Spinal cord (tissue), 9 donors: ENCODE measurements at regions not wholly inside any gene's neighbourhood (a gene's known extent, or its start where the extent isn't known, plus 50 kb on each side); places are given as distances from the start of the nearest gene placed in this dataset.
A peak's percentile ranks its signal among the peaks of the same experiment; 100 is the strongest.
"Not testable (repeated sequence)": the region's sequence is repeated elsewhere in the genome, so short reads cannot be mapped to it uniquely, and the experiment has no call there.

Experiments used
- DNase-seq, 6 donors: peaks; one replicate each; pipeline versions ENCODE4 v3.0.0 to v3.0.0-alpha.2; 2013 to 2015; ENCODE audit warnings: low spot score in 6 of 6, low read depth in 4 of 6
- H3K27ac ChIP-seq: one replicate; pipeline ENCODE4 v1.5.1; 2013; ENCODE audit warnings: low read depth, low read length, control low read depth
- H3K27me3 ChIP-seq: one replicate; pipeline ENCODE4 v1.6.1; 2013; ENCODE audit warnings: low read length; ENCODE audit not compliant: control insufficient read depth, insufficient read depth
- H3K36me3 ChIP-seq: one replicate; pipeline ENCODE4 v1.6.1; 2013; ENCODE audit warnings: low read length; ENCODE audit not compliant: control insufficient read depth, insufficient read depth
- H3K4me1 ChIP-seq: one replicate; pipeline ENCODE4 v1.6.1; 2013; ENCODE audit warnings: low read length; ENCODE audit not compliant: control insufficient read depth, insufficient read depth
- H3K4me3 ChIP-seq: one replicate; pipeline ENCODE4 v1.5.1; 2013; ENCODE audit warnings: low read depth, low read length, control low read depth
- H3K9me3 ChIP-seq: one replicate; pipeline ENCODE4 v1.6.1; 2013; ENCODE audit warnings: low read length; ENCODE audit not compliant: control insufficient read depth, insufficient read depth
- WGBS: methylation state at CpG from one replicate; pipeline ENCODE4 v1.1.5; 2013; ENCODE audit warnings: missing lambda C conversion rate; ENCODE audit not compliant: insufficient coverage; 5-methylcytosine and 5-hydroxymethylcytosine counted together
- donor health status: healthy.

GRCh38 chr14:22100764-22101120 is 427.1 kb upstream of the OR4E1 start:
- H3K4me1 ChIP-seq, H3K27me3 ChIP-seq, H3K36me3 ChIP-seq, H3K27ac ChIP-seq, H3K9me3 ChIP-seq, H3K4me3 ChIP-seq, DNase-seq: not testable (repeated sequence)
- WGBS, result 99% methylated on average over 9 of the region's 13 CpGs

DNA sequence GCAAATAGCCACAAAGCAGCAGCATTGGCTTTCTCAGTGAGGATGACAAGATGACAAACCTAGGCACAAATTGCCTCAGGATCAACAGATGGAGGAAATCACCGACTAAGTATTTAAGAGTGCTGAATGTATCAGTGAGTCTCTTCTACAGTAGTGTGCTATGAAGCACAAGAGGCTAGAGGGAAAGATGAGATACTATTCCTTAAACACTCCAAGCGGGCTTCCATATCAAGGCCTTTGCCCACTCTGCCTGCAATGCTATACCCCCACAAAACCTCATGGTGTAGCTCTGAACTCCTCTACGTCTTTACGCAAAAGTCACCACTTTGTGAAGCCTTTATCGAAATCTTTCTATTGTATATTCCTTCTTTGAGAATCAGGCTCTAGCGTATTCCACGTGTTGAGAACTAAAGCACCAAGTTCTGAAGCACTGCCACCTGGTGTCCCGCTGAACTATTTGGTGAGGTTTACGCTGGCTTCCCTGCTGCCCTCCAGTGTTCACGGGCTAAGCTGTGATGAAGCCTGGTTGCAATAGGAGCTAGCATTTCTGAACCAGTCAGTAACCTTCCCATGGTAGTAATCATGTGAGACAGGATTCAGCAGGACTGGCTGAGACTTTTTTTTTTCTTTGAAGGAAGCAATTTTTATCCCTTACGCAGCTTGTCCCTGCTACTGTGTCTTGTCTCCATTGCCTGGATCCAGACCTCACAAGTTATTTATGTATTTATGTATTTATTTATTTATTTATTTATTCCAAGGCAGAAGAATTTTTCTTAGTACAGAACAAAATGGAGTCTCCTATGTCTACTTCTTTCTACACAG is 426.5 kb upstream of the OR4E1 start:
- no peaks in the 10 kb centered on the region for H3K27me3 ChIP-seq
- 23% methylated on average over 8 of the region's 11 CpGs for WGBS
- no peaks in the 10 kb centered on the region for H3K36me3 ChIP-seq
- no peak overlapping the region for H3K27ac ChIP-seq
- H3K4me3 ChIP-seq, result no peak overlapping the region
- DNase-seq, result peak; percentile 22 to 93 (median 50)
- H3K9me3 ChIP-seq, result no peaks in the 10 kb centered on the region
- no peaks in the 10 kb centered on the region for H3K4me1 ChIP-seq

- Histone ChIP-seq H3K27ac (no peak overlapping the region), H3K27me3 (no peaks in the 10 kb centered on the region), H3K9me3 (no peaks in the 10 kb centered on the region), H3K4me1 (no peaks in the 10 kb centered on the region), H3K36me3 (no peaks in the 10 kb centered on the region), H3K4me3 (no peak overlapping the region)
- no peak for DNase-seq
These were observed 424.8 kb upstream of the OR4E1 start for GRCh38 chr14:22098435-22098834.

DNA sequence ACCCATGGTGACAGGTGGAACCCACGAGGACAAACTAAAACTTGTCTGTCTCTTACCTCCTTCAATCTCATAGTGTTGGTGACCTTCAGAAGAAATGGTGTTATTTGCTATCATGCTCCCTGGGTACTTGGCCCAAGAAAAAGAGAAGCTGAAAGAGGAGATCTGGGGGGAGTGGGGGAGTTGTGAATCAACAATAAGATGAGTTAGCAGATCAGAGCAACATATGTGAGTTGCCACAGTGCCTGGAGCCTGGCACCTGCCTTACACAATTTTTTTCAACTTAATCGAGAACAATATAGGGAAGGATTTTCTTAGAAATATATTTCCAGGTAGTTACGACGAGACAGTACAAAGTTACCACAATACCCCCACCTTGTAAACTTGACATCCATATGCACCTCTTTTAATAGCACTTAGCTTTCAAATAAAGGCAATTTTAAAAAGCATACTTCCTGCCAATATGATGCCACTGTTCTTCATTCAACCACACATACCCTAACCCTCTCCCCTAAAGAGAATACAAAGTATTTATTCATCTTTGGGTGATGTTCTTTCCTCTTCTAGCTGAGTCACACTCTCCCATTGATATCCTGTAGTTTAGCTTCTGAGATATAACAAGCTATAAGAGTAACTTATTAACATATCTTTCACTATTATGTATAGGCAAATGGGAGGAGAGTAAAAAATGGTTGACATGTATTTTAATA is 424.1 kb upstream of the OR4E1 start:
- Histone ChIP-seq H3K27me3 (no peaks in the 10 kb centered on the region), H3K36me3 (no peaks in the 10 kb centered on the region), H3K4me1 (no peaks in the 10 kb centered on the region), H3K9me3 (no peaks in the 10 kb centered on the region), H3K27ac (no peak overlapping the region), H3K4me3 (no peak overlapping the region)
- DNase-seq, result no peak
- no CpG with 5 or more reads among the region's 4 CpGs for WGBS

GRCh38 chr14:22097072-22097471 is 423.5 kb upstream of the OR4E1 start:
- 76% methylated on average over 4 of the region's 5 CpGs for WGBS
- Histone ChIP-seq H3K36me3 (no peaks in the 10 kb centered on the region), H3K27ac (no peak overlapping the region), H3K4me3 (no peak overlapping the region), H3K4me1 (no peaks in the 10 kb centered on the region), H3K27me3 (no peaks in the 10 kb centered on the region), H3K9me3 (no peaks in the 10 kb centered on the region)
- DNase-seq, result no peak

GRCh38 chr14:22096514-22096895 is 422.9 kb upstream of the OR4E1 start:
- Histone ChIP-seq H3K4me1 (no peaks in the 10 kb centered on the region), H3K4me3 (no peak overlapping the region), H3K27me3 (no peaks in the 10 kb centered on the region), H3K27ac (no peak overlapping the region), H3K36me3 (no peaks in the 10 kb centered on the region), H3K9me3 (no peaks in the 10 kb centered on the region)
- 57% methylated on average over 1 of the region's 4 CpGs for WGBS
- DNase-seq, result no peak

GRCh38 chr14:22095860-22096513 is 422.4 kb upstream of the OR4E1 start:
- H3K27ac ChIP-seq, result no peak overlapping the region
- no peaks in the 10 kb centered on the region for H3K9me3 ChIP-seq
- H3K36me3 ChIP-seq, result no peaks in the 10 kb centered on the region
- no peak overlapping the region for H3K4me3 ChIP-seq
- 92% methylated on average over 2 of the region's 4 CpGs for WGBS
- no peaks in the 10 kb centered on the region for H3K27me3 ChIP-seq
- peak in 1 of 6 donors; percentile 81 for DNase-seq
- H3K4me1 ChIP-seq, result no peaks in the 10 kb centered on the region

DNA sequence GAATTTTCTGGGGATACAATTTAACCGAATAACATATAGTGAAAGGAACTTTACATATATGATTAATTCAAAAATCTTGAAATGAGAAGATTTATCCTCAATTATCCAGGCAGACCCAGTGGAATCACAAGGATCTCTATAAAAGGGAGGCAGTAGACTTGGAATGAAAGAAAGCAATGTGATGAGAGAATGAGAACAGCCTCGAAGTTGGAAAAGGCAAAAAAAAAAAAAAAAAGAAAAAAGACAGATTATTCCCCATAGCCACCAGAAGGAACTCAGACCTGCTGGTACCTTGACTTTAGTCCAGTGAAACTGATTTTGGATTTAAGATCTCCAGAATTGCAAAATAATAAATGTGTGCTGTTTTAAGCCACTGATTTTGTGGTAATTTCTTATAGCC is 416.3 kb upstream of the OR4E1 start:
- Histone ChIP-seq H3K27me3 (no peaks in the 10 kb centered on the region), H3K27ac (no peak overlapping the region), H3K4me3 (no peak overlapping the region), H3K4me1 (no peaks in the 10 kb centered on the region), H3K9me3 (no peaks in the 10 kb centered on the region), H3K36me3 (no peaks in the 10 kb centered on the region)
- no CpG with 5 or more reads among the region's 2 CpGs for WGBS
- no peak for DNase-seq

DNA sequence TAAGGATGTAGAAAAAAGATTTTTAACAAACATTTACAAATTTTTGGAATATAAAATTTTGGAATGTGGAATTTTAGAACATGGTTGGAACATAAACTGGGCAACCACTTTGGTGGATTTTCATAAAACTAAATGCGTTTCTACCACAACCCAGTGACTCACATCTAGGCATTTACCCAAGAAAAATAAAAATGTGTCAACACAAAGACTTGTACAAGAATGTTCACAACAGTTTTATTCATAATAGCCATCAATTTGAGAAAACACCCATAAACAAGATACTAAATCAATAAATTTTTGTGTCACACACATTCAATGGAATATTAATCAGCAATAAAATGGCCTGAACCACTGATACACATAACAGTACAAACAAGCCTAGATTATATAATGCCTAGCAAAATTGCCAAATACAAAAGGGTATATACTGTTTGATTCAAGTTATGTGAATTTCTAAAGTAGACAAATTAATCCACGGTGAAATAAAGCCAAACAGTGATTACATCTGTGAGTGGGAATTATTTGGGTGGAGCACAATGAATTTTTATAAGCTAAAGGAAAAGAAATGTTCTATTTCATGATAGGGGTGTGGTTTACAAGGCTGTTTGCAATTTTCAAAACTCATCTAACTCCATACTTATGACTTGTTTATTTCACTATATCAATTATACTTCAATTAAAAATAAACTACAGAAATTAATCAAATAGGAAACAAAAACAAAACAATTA is 415.2 kb upstream of the OR4E1 start:
- Histone ChIP-seq H3K27ac (no peak overlapping the region), H3K9me3 (no peaks in the 10 kb centered on the region), H3K4me3 (no peak overlapping the region), H3K36me3 (no peaks in the 10 kb centered on the region), H3K4me1 (no peaks in the 10 kb centered on the region), H3K27me3 (no peaks in the 10 kb centered on the region)
- no peak for DNase-seq
- WGBS, result 57% methylated on average over 1 of the region's 2 CpGs
